Panc1 (cell line): ENCODE measurements at regions not wholly inside any gene's neighbourhood (a gene's known extent, or its start where the extent isn't known, plus 50 kb on each side); places are given as distances from the start of the nearest gene placed in this dataset.

Experiments used
- ATAC-seq: fragments of 200-7000 bp; cut with Tn5 transposase; 2 replicates; pipeline ENCODE4 v1.9.1; 2020; ENCODE audit warnings: mild to moderate bottlenecking, moderate library complexity
- BruUV-seq: library from RNA; stranded (reverse); fragments of 400-500 nt; replicated peaks from 2 replicates; lab custom pipeline; 2021; lab: Mats Ljungman, UMichigan
- CTCF ChIA-PET: fragments of 300-600 bp; sonication (Branson Sonifier 250); formaldehyde crosslinking; loops from one replicate; lab custom pipeline; 2022; ENCODE audit warnings: antibody characterized with exemption; lab: Charles Lee
- POLR2A ChIA-PET: fragments of 300-600 bp; sonication (Branson Sonifier 250); formaldehyde crosslinking; loops from one replicate; lab custom pipeline; 2022; ENCODE audit warnings: antibody characterized with exemption; lab: Charles Lee
- DNase-seq: peaks from one replicate; pipeline ENCODE4 v3.0.0-alpha.2; 2010; ENCODE audit warnings: low read depth, low spot score
- H3K27ac ChIP-seq: 2 replicates; pipeline ENCODE4 v1.5.1; 2011; ENCODE audit warnings: mild to moderate bottlenecking, low read length, inconsistent platforms
- H3K27me3 ChIP-seq: fragments of 200-500 bp; sonication (Bioruptor generic); 2 replicates; pipeline ENCODE4 v1.6.0; 2014; ENCODE audit warnings: low read length, inconsistent platforms; ENCODE audit not compliant: control insufficient read depth, insufficient read depth
- H3K36me3 ChIP-seq: fragments of 200-500 bp; sonication (Bioruptor generic); 2 replicates; pipeline ENCODE4 v1.5.1; 2014; ENCODE audit warnings: inconsistent platforms, mild to moderate bottlenecking, low read length, moderate library complexity; ENCODE audit not compliant: control insufficient read depth, insufficient read depth
- H3K4me1 ChIP-seq: 2 replicates; pipeline ENCODE4 v1.5.1; 2011; ENCODE audit warnings: inconsistent platforms, mild to moderate bottlenecking, low read length, moderate library complexity; ENCODE audit not compliant: control insufficient read depth, insufficient read depth
- H3K4me3 ChIP-seq, 2 experiments: 2 replicates each; pipeline ENCODE4 v1.5.1; 2011 to 2012; ENCODE audit warnings: low read depth in 2 of 2, low read length in 2 of 2, mild to moderate bottlenecking in 2 of 2, inconsistent platforms in 1 of 2, moderate library complexity in 1 of 2
- H3K9me3 ChIP-seq: fragments of 200-500 bp; sonication (Bioruptor generic); 2 replicates; pipeline ENCODE4 v1.5.1; 2014; ENCODE audit warnings: low read depth, mild to moderate bottlenecking, inconsistent platforms, low read length, moderate library complexity; ENCODE audit not compliant: control insufficient read depth, insufficient read depth
- CTCF ChIP-seq: fragments of 450-650 bp; IDR thresholded peaks from 2 replicates; pipeline ENCODE4 v1.5.1; 2017; ENCODE audit warnings: mild to moderate bottlenecking
- POLR2AphosphoS5 ChIP-seq: IDR thresholded peaks from 2 replicates; pipeline ENCODE4 v1.6.1; 2012; ENCODE audit warnings: mild to moderate bottlenecking, low read depth, low read length, moderate library complexity
- REST ChIP-seq, 2 experiments: IDR thresholded peaks; 2 replicates each; pipeline ENCODE4 v1.6.1; 2011 to 2012; ENCODE audit warnings: low read depth in 2 of 2, control low read depth in 1 of 2, low read length in 1 of 2, mild to moderate bottlenecking in 1 of 2, moderate library complexity in 1 of 2; ENCODE audit not compliant: insufficient read depth in 1 of 2
- SIN3A ChIP-seq: IDR thresholded peaks from 2 replicates; pipeline ENCODE4 v1.6.1; 2012; ENCODE audit warnings: low read depth, mild to moderate bottlenecking, low read length, moderate library complexity, borderline replicate concordance; ENCODE audit not compliant: insufficient read depth
- TCF7L2 ChIP-seq: IDR thresholded peaks from 2 replicates; pipeline ENCODE4 v1.6.1; 2011; ENCODE audit warnings: mild to moderate bottlenecking, low read depth, low read length, inconsistent platforms
- in situ Hi-C: cut with HindIII; loops from 2 replicates; pipeline ENCODE4 v1.10.0; 2016; ENCODE audit warnings: low sequenced_read_pairs, low pct_unique_long_range_greater_than_20kb
- intact Hi-C: fragments of 100-400 bp; cut with micrococcal nuclease; formaldehyde crosslinking; loops from one replicate; pipeline ENCODE4 v1.10.0; 2022; ENCODE audit not compliant: unreplicated experiment

- ATAC-seq: no peak
- BruUV-seq: no TSS peak
- TF ChIP-seq REST (IDR thresholded peaks at IDR 0.05; ENCODE audit: insufficient read depth in 1 of 2, low read depth in 2 of 2, low read length in 1 of 2): no peak
- TF ChIP-seq SIN3A: no peak
- no peak for TF ChIP-seq TCF7L2
- no peak for TF ChIP-seq POLR2AphosphoS5
- no peak for TF ChIP-seq CTCF
- Histone ChIP-seq H3K27ac (no peak overlapping the region), H3K4me1 (no peaks in the 10 kb centered on the region; the same call in 1 of the 2 replicates), H3K4me3 (no peak overlapping the region), H3K9me3 (no peaks in the 10 kb centered on the region), H3K27me3 (no peaks in the 10 kb centered on the region), H3K36me3 (no peaks in the 10 kb centered on the region)
- no peak for DNase-seq
- intact Hi-C loops: no loop called here
- CTCF ChIA-PET: no interaction called here
- POLR2A ChIA-PET: no interaction called here
- in situ Hi-C loops: no loop called here
These were observed 167.4 kb downstream of the TNFSF18 start for GRCh38 chr1:172883387-172883791.

- Histone ChIP-seq H3K27me3 (no peaks in the 10 kb centered on the region), H3K9me3 (no peaks in the 10 kb centered on the region), H3K4me3 (no peak overlapping the region), H3K4me1 (no peaks in the 10 kb centered on the region; the same call in 1 of the 2 replicates), H3K36me3 (no peaks in the 10 kb centered on the region), H3K27ac (no peak overlapping the region)
- BruUV-seq: no TSS peak
- DNase-seq (no peak), ATAC-seq (no peak)
- TF ChIP-seq POLR2AphosphoS5: no peak
- no peak for TF ChIP-seq CTCF
- no peak for TF ChIP-seq REST (IDR thresholded peaks at IDR 0.05; ENCODE audit: insufficient read depth in 1 of 2, low read depth in 2 of 2, low read length in 1 of 2)
- TF ChIP-seq SIN3A: no peak
- no peak for TF ChIP-seq TCF7L2
- in situ Hi-C loops (no loop called here), intact Hi-C loops (no loop called here)
- ChIA-PET POLR2A (no interaction called here), CTCF (interaction anchor here (0.6 kb wide), 1 partner anchor 785 kb away, joined by 6 read pairs; no protein-coding TSS in a partner anchor)
These were observed 166.9 kb downstream of the TNFSF18 start for GRCh38 chr1:172883844-172884243.
